ENCODE measurements at regions not wholly inside any gene's neighbourhood (a gene's known extent, or its start where the extent isn't known, plus 50 kb on each side); places are given as distances from the start of the nearest gene placed in this dataset.

GRCh38 chr16:79751471-79752184, 151.1 kb upstream of the MAF start:
- in situ Hi-C loops (cut with MboI; ENCODE audit: low pct_unique_long_range_greater_than_20kb, low sequenced_read_pairs, unreplicated experiment), result no loop called here
- DNase-seq (ENCODE audit: low spot score), result no peak
- TF ChIP-seq CTCF (IDR thresholded peaks at IDR 0.05; ENCODE audit: extremely low read depth, insufficient read depth, missing control alignments), result no peak

- in situ Hi-C loops (cut with MboI; ENCODE audit: low pct_unique_long_range_greater_than_20kb, low sequenced_read_pairs, unreplicated experiment), result no loop called here
- no peak for DNase-seq (ENCODE audit: low spot score)
- TF ChIP-seq CTCF (IDR thresholded peaks at IDR 0.05; ENCODE audit: extremely low read depth, insufficient read depth, missing control alignments), result no peak
Observed at GRCh38 chr16:79750311-79750710, 149.8 kb upstream of the MAF start.

- no peak for TF ChIP-seq CTCF (IDR thresholded peaks at IDR 0.05; ENCODE audit: extremely low read depth, insufficient read depth, missing control alignments)
- DNase-seq (ENCODE audit: low spot score), result no peak
- in situ Hi-C loops (cut with MboI; ENCODE audit: low pct_unique_long_range_greater_than_20kb, low sequenced_read_pairs, unreplicated experiment), result no loop called here
Observed at GRCh38 chr16:79748629-79749028, 148.1 kb upstream of the MAF start.

GRCh38 chr16:79747688-79748087, 147.2 kb upstream of the MAF start:
- no peak for DNase-seq (ENCODE audit: low spot score)
- no peak for TF ChIP-seq CTCF (IDR thresholded peaks at IDR 0.05; ENCODE audit: extremely low read depth, insufficient read depth, missing control alignments)
- in situ Hi-C loops (cut with MboI; ENCODE audit: low pct_unique_long_range_greater_than_20kb, low sequenced_read_pairs, unreplicated experiment), result no loop called here

- in situ Hi-C loops (cut with MboI; ENCODE audit: low pct_unique_long_range_greater_than_20kb, low sequenced_read_pairs, unreplicated experiment), result no loop called here
- TF ChIP-seq CTCF (IDR thresholded peaks at IDR 0.05; ENCODE audit: extremely low read depth, insufficient read depth, missing control alignments), result no peak
- no peak for DNase-seq (ENCODE audit: low spot score)
Observed at GRCh38 chr16:79740252-79740651, 139.7 kb upstream of the MAF start.

- in situ Hi-C loops (cut with MboI; ENCODE audit: low pct_unique_long_range_greater_than_20kb, low sequenced_read_pairs, unreplicated experiment), result no loop called here
- DNase-seq (ENCODE audit: low spot score), result no peak
Observed at GRCh38 chr16:79735271-79735670, 134.7 kb upstream of the MAF start.

More at GRCh38 chr16:79735271-79735670, 134.7 kb upstream of the MAF start:
- TF ChIP-seq CTCF (IDR thresholded peaks at IDR 0.05; ENCODE audit: extremely low read depth, insufficient read depth, missing control alignments), result no peak

All from GM13977 (cell line).